Astrocyte (in vitro differentiated cells and primary cell): ENCODE measurements at regions not wholly inside any gene's neighbourhood (a gene's known extent, or its start where the extent isn't known, plus 50 kb on each side); places are given as distances from the start of the nearest gene placed in this dataset.

Experiments
- CTCF ChIP-seq: IDR thresholded peaks from 2 replicates; pipeline ENCODE4 v1.5.1; 2011; ENCODE audit warnings: low read depth, mild to moderate bottlenecking, inconsistent platforms, low read length, moderate library complexity; ENCODE audit not compliant: insufficient read depth
- EZH2 ChIP-seq: IDR thresholded peaks from 2 replicates; pipeline ENCODE4 v1.6.1; 2012; ENCODE audit warnings: mild to moderate bottlenecking, low read length, inconsistent platforms; ENCODE audit not compliant: insufficient read depth

GRCh38 chr4:26208237-26208994, 112.4 kb upstream of the RBPJ start:
- no peak for TF ChIP-seq CTCF
- no peak for TF ChIP-seq EZH2
